HCT116 (cell line): ENCODE measurements at regions not wholly inside any gene's neighbourhood (a gene's known extent, or its start where the extent isn't known, plus 50 kb on each side); places are given as distances from the start of the nearest gene placed in this dataset.

Source experiments
- ATAC-seq: fragments of 200-7000 bp; cut with Tn5 transposase; 2 replicates; pipeline ENCODE4 v1.9.1; 2020; ENCODE audit warnings: mild to moderate bottlenecking, moderate library complexity
- BruUV-seq: library from RNA; stranded (reverse); fragments of 400-500 nt; replicated peaks from 2 replicates; lab custom pipeline; 2021; lab: Mats Ljungman, UMichigan
- CTCF ChIA-PET: fragments of 300-600 bp; sonication (Branson Sonifier 250); formaldehyde crosslinking; loops from one replicate; lab custom pipeline; 2021; ENCODE audit warnings: antibody characterized with exemption; lab: Charles Lee
- POLR2A ChIA-PET: fragments of 300-600, 350-600 bp; sonication (Branson Sonifier 250); formaldehyde crosslinking; loops from one replicate; lab custom pipeline; 2021; ENCODE audit warnings: antibody characterized with exemption; lab: Charles Lee
- RAD21 ChIA-PET, 2 experiments: fragments of 300-600 bp; sonication (Branson Sonifier 250); formaldehyde crosslinking; loops; one replicate each; lab custom pipeline; 2023; ENCODE audit warnings: low total read pairs in 2 of 2; ENCODE audit not compliant: uncharacterized antibody in 2 of 2, unreplicated experiment in 2 of 2, low non-redundant PET in 1 of 2; lab: Charles Lee
- DNase-seq: peaks from one replicate; pipeline ENCODE4 v3.0.0-alpha.2; 2010; ENCODE audit warnings: low read depth, low spot score
- H2AFZ ChIP-seq: fragments of 200-600 bp; shearing (Covaris generic), sonication (generic); 2 replicates; pipeline ENCODE4 v1.6.1; 2017; ENCODE audit warnings: low read depth, mixed run types, mixed read lengths, antibody characterized with exemption, low read length; ENCODE audit not compliant: poor library complexity, severe bottlenecking
- H3K27ac ChIP-seq: 2 replicates; pipeline ENCODE4 v1.5.1; 2012; ENCODE audit warnings: low read depth, low read length
- H3K27me3 ChIP-seq: fragments of 200-600 bp; sonication (generic); 2 replicates; pipeline ENCODE4 v1.6.1; 2016; ENCODE audit warnings: mixed run types, low read length, mixed read lengths; ENCODE audit not compliant: insufficient read depth
- H3K36me3 ChIP-seq, 2 experiments: fragments of 200-500 bp in 1 of 2; fragments of 200-600 bp in 1 of 2; sonication (Bioruptor generic) in 1 of 2; sonication (generic) in 1 of 2; 2 replicates each; pipeline versions ENCODE4 v1.5.1 to v1.6.1; 2014 to 2016; ENCODE audit warnings: low read length in 2 of 2, inconsistent platforms in 1 of 2, mixed read lengths in 1 of 2, mixed run types in 1 of 2; ENCODE audit not compliant: insufficient read depth in 2 of 2, control insufficient read depth in 1 of 2
- H3K4me1 ChIP-seq, 2 experiments: fragments of 200-600 bp in 1 of 2; sonication (generic) in 1 of 2; 2 replicates each; pipeline versions ENCODE4 v1.5.1 to v1.6.1; 2012 to 2017; ENCODE audit warnings: low read length in 2 of 2, inconsistent platforms in 1 of 2, mild to moderate bottlenecking in 1 of 2, mixed read lengths in 1 of 2, mixed run types in 1 of 2, moderate library complexity in 1 of 2; ENCODE audit not compliant: insufficient read depth in 2 of 2, control insufficient read depth in 1 of 2
- H3K4me2 ChIP-seq: fragments of 200-600 bp; sonication (generic); 2 replicates; pipeline ENCODE4 v1.6.1; 2017; ENCODE audit warnings: mixed run types, low read length, mixed read lengths
- H3K4me3 ChIP-seq, 2 experiments: fragments of 200-600 bp in 1 of 2; sonication (generic) in 1 of 2; replicated peaks in 1 of 2; 2 replicates each; pipeline ENCODE4 v1.5.1; 2011 to 2016; ENCODE audit warnings: low read length in 2 of 2, control low read depth in 1 of 2, low read depth in 1 of 2, mild to moderate bottlenecking in 1 of 2, mixed read lengths in 1 of 2, mixed run types in 1 of 2
- H3K79me2 ChIP-seq: fragments of 200-600 bp; sonication (generic); 2 replicates; pipeline ENCODE4 v1.6.1; 2017; ENCODE audit warnings: mild to moderate bottlenecking, mixed run types, low read length, moderate library complexity, mixed read lengths; ENCODE audit not compliant: insufficient read depth
- H3K9ac ChIP-seq: fragments of 200-600 bp; sonication (generic); 2 replicates; pipeline ENCODE4 v1.6.1; 2016; ENCODE audit warnings: low read length, mixed read lengths
- H3K9me2 ChIP-seq: fragments of 200-600 bp; sonication (generic), shearing (Covaris generic); 2 replicates; pipeline ENCODE4 v1.6.1; 2017; ENCODE audit warnings: mixed run types, mild to moderate bottlenecking, moderate library complexity; ENCODE audit not compliant: insufficient read depth
- H3K9me3 ChIP-seq, 2 experiments: fragments of 200-500 bp in 1 of 2; fragments of 200-600 bp in 1 of 2; sonication (Bioruptor generic) in 1 of 2; sonication (generic) in 1 of 2; 2 replicates each; pipeline ENCODE4 v1.6.1; 2014 to 2017; ENCODE audit warnings: low read length in 2 of 2, mixed read lengths in 2 of 2, inconsistent platforms in 1 of 2, low read depth in 1 of 2, mild to moderate bottlenecking in 1 of 2, mixed run types in 1 of 2, moderate library complexity in 1 of 2; ENCODE audit not compliant: control insufficient read depth in 1 of 2, insufficient read depth in 1 of 2
- H4K20me1 ChIP-seq: fragments of 200-600 bp; sonication (generic), shearing (Covaris generic); 2 replicates; pipeline ENCODE4 v1.6.1; 2017; ENCODE audit warnings: mixed run types, mild to moderate bottlenecking, moderate library complexity; ENCODE audit not compliant: insufficient read depth
- ELF1 ChIP-seq: IDR thresholded peaks from 2 replicates; pipeline ENCODE4 v1.6.1; 2012; ENCODE audit warnings: low read depth, borderline replicate concordance
- EZH2phosphoT487 ChIP-seq: fragments of 200-600 bp; IDR thresholded peaks from 2 replicates; pipeline ENCODE4 v1.6.1; 2018; ENCODE audit warnings: antibody characterized with exemption, borderline replicate concordance
- JUND ChIP-seq: IDR thresholded peaks from 2 replicates; pipeline ENCODE4 v1.6.1; 2012
- POLR2A ChIP-seq: IDR thresholded peaks from 2 replicates; pipeline ENCODE4 v1.7.0; 2011; ENCODE audit warnings: borderline replicate concordance; ENCODE audit not compliant: insufficient read depth, insufficient read length; ENCODE audit errors: extremely low read depth
- RAD21 ChIP-seq: IDR thresholded peaks from 2 replicates; pipeline ENCODE4 v1.6.1; 2012; ENCODE audit warnings: low read depth, mild to moderate bottlenecking
- SIN3A ChIP-seq: IDR thresholded peaks from 2 replicates; pipeline ENCODE4 v1.6.1; 2012; ENCODE audit warnings: low read depth
- SP1 ChIP-seq: IDR thresholded peaks from 2 replicates; pipeline ENCODE4 v1.6.1; 2012; ENCODE audit warnings: low read depth
- TCF7L2 ChIP-seq: IDR thresholded peaks from 2 replicates; pipeline ENCODE4 v1.7.0; 2011; ENCODE audit warnings: borderline replicate concordance, inconsistent platforms; ENCODE audit not compliant: insufficient read depth, insufficient read length; ENCODE audit errors: extremely low read depth
- YY1 ChIP-seq: IDR thresholded peaks from 2 replicates; pipeline ENCODE4 v1.6.1; 2011; ENCODE audit warnings: low read length, low read depth, moderate library complexity, mild to moderate bottlenecking; ENCODE audit not compliant: insufficient replicate concordance; ENCODE audit errors: extremely low read depth
- ZNF274 ChIP-seq: fragments of 200-500 bp; sonication (Bioruptor generic); IDR thresholded peaks from 2 replicates; pipeline ENCODE4 v1.6.1; 2014; ENCODE audit warnings: mild to moderate bottlenecking, low read depth, low read length, inconsistent platforms
- intact Hi-C: fragments of 100-400 bp; cut with micrococcal nuclease; formaldehyde crosslinking; loops from 2 replicates; pipeline ENCODE4 v1.10.0; 2022
- TF ChIP-seq, protein P1 (sequence below): IDR thresholded peaks from 2 replicates; pipeline ENCODE4 v1.6.1; 2012; ENCODE audit warnings: low read depth
- TF ChIP-seq, protein P2 (sequence below): IDR thresholded peaks from 2 replicates; pipeline ENCODE4 v1.6.1; 2012
- TF ChIP-seq, protein P3 (sequence below): IDR thresholded peaks from 2 replicates; pipeline ENCODE4 v1.6.1; 2011; ENCODE audit warnings: mild to moderate bottlenecking, low read length, moderate library complexity; ENCODE audit not compliant: insufficient replicate concordance; ENCODE audit errors: extremely low read depth

- no peak overlapping the region for H3K4me2 ChIP-seq
- intact Hi-C loops: no loop called here
- no peak overlapping the region for H3K4me3 ChIP-seq
- ChIA-PET CTCF (no interaction called here), RAD21 (no interaction called here), POLR2A (no interaction called here)
- ATAC-seq: no peak
- H3K27ac ChIP-seq: no peak overlapping the region
- TF ChIP-seq SIN3A: no peak
- no peak for TF ChIP-seq JUND
- no peak for TF ChIP-seq YY1
- TF ChIP-seq EZH2phosphoT487: no peak
- no peak for TF ChIP-seq RAD21
- no peak for TF ChIP-seq SP1
- TF ChIP-seq TCF7L2: no peak
- TF ChIP-seq, protein P1, sequence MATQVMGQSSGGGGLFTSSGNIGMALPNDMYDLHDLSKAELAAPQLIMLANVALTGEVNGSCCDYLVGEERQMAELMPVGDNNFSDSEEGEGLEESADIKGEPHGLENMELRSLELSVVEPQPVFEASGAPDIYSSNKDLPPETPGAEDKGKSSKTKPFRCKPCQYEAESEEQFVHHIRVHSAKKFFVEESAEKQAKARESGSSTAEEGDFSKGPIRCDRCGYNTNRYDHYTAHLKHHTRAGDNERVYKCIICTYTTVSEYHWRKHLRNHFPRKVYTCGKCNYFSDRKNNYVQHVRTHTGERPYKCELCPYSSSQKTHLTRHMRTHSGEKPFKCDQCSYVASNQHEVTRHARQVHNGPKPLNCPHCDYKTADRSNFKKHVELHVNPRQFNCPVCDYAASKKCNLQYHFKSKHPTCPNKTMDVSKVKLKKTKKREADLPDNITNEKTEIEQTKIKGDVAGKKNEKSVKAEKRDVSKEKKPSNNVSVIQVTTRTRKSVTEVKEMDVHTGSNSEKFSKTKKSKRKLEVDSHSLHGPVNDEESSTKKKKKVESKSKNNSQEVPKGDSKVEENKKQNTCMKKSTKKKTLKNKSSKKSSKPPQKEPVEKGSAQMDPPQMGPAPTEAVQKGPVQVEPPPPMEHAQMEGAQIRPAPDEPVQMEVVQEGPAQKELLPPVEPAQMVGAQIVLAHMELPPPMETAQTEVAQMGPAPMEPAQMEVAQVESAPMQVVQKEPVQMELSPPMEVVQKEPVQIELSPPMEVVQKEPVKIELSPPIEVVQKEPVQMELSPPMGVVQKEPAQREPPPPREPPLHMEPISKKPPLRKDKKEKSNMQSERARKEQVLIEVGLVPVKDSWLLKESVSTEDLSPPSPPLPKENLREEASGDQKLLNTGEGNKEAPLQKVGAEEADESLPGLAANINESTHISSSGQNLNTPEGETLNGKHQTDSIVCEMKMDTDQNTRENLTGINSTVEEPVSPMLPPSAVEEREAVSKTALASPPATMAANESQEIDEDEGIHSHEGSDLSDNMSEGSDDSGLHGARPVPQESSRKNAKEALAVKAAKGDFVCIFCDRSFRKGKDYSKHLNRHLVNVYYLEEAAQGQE: no peak
- TF ChIP-seq, protein P2, sequence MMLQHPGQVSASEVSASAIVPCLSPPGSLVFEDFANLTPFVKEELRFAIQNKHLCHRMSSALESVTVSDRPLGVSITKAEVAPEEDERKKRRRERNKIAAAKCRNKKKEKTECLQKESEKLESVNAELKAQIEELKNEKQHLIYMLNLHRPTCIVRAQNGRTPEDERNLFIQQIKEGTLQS: no peak
- no peak for TF ChIP-seq ELF1
- no peak for TF ChIP-seq ZNF274
- TF ChIP-seq POLR2A: no peak
- TF ChIP-seq, protein P3, sequence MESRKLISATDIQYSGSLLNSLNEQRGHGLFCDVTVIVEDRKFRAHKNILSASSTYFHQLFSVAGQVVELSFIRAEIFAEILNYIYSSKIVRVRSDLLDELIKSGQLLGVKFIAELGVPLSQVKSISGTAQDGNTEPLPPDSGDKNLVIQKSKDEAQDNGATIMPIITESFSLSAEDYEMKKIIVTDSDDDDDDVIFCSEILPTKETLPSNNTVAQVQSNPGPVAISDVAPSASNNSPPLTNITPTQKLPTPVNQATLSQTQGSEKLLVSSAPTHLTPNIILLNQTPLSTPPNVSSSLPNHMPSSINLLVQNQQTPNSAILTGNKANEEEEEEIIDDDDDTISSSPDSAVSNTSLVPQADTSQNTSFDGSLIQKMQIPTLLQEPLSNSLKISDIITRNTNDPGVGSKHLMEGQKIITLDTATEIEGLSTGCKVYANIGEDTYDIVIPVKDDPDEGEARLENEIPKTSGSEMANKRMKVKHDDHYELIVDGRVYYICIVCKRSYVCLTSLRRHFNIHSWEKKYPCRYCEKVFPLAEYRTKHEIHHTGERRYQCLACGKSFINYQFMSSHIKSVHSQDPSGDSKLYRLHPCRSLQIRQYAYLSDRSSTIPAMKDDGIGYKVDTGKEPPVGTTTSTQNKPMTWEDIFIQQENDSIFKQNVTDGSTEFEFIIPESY: no peak
- H3K36me3 ChIP-seq: no peaks in the 10 kb centered on the region
- no peaks in the 10 kb centered on the region for H3K27me3 ChIP-seq
- peaks cover 15 to 51% of the 10 kb centered on the region in 2 experiments; a peak in 2 of 4 replicates for H3K9me3 ChIP-seq
- no peaks in the 10 kb centered on the region for H3K4me1 ChIP-seq
- no peak overlapping the region for H2AFZ ChIP-seq
- BruUV-seq: no TSS peak
- no peak for DNase-seq
- no peaks in the 10 kb centered on the region for H3K79me2 ChIP-seq
- H3K9me2 ChIP-seq: no peaks in the 10 kb centered on the region
- H4K20me1 ChIP-seq: no peaks in the 10 kb centered on the region
- H3K9ac ChIP-seq: no peak overlapping the region
Observed at GRCh38 chr21:27132266-27132665, 165.4 kb upstream of the ADAMTS5 start.
